ENCODE measurements at regions not wholly inside any gene's neighbourhood (a gene's known extent, or its start where the extent isn't known, plus 50 kb on each side); places are given as distances from the start of the nearest gene placed in this dataset.
"Not testable (repeated sequence)": the region's sequence is repeated elsewhere in the genome, so short reads cannot be mapped to it uniquely, and the experiment has no call there.

DNA sequence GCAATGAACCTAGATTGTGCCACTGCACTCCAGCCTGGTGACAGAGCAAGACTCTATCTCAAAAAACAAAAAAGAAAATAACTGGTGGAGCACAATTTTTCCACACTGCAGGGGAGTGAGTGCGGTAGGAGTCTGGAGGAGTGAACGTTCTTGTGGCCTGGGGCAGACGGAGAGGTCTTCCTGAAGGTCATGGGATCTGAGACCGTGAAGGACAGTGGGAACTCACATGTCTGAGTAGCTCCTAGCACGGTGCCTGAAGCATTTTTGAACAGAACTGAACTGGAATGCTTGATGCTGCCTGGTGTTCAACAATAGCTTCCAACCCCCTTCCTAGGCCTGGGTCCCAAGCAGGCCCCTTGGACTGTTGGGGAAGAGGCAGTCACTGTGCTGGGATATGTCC lies 84.3 kb upstream of the PODXL start:
- intact Hi-C loops (cut with DNase I), result no loop called here

GRCh38 chr7:131638641-131639430 lies 82.4 kb upstream of the PODXL start:
- DNase-seq (ENCODE audit: extremely low spot score in 2 of 2), result no peak
- H3K4me3 ChIP-seq, result no peak overlapping the region
- no peaks in the 10 kb centered on the region for H3K9me3 ChIP-seq
- intact Hi-C loops (cut with DNase I), result no loop called here
- H3K4me1 ChIP-seq, result no peaks in the 10 kb centered on the region
- TF ChIP-seq, protein P1, sequence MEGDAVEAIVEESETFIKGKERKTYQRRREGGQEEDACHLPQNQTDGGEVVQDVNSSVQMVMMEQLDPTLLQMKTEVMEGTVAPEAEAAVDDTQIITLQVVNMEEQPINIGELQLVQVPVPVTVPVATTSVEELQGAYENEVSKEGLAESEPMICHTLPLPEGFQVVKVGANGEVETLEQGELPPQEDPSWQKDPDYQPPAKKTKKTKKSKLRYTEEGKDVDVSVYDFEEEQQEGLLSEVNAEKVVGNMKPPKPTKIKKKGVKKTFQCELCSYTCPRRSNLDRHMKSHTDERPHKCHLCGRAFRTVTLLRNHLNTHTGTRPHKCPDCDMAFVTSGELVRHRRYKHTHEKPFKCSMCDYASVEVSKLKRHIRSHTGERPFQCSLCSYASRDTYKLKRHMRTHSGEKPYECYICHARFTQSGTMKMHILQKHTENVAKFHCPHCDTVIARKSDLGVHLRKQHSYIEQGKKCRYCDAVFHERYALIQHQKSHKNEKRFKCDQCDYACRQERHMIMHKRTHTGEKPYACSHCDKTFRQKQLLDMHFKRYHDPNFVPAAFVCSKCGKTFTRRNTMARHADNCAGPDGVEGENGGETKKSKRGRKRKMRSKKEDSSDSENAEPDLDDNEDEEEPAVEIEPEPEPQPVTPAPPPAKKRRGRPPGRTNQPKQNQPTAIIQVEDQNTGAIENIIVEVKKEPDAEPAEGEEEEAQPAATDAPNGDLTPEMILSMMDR (IDR thresholded peaks at IDR 0.05), result no peak
- TF ChIP-seq POLR2A (IDR thresholded peaks at IDR 0.05) (no peak), POLR2AphosphoS5 (IDR thresholded peaks at IDR 0.05; ENCODE audit: insufficient read depth in 1 of 2, low read depth in 1 of 2) (no peak)
- no peak overlapping the region for H3K27ac ChIP-seq
- H3K27me3 ChIP-seq, result no peaks in the 10 kb centered on the region
- H3K36me3 ChIP-seq, result no peaks in the 10 kb centered on the region

More for the DNA sequence above, 84.3 kb upstream of the PODXL start:
- no peak overlapping the region for H3K27ac ChIP-seq
- no peaks in the 10 kb centered on the region for H3K27me3 ChIP-seq
- TF ChIP-seq POLR2AphosphoS5 (IDR thresholded peaks at IDR 0.05; ENCODE audit: insufficient read depth in 1 of 2, low read depth in 1 of 2) (no peak), POLR2A (IDR thresholded peaks at IDR 0.05) (no peak)
- TF ChIP-seq, protein P1 (IDR thresholded peaks at IDR 0.05), result no peak
- no peak for DNase-seq (ENCODE audit: extremely low spot score in 2 of 2)
- H3K9me3 ChIP-seq, result no peaks in the 10 kb centered on the region
- H3K4me3 ChIP-seq, result no peak overlapping the region
- no peaks in the 10 kb centered on the region for H3K36me3 ChIP-seq
- H3K4me1 ChIP-seq, result no peaks in the 10 kb centered on the region

- Histone ChIP-seq H3K27ac (no peak overlapping the region), H3K9me3 (no peaks in the 10 kb centered on the region), H3K27me3 (no peaks in the 10 kb centered on the region), H3K4me1 (no peaks in the 10 kb centered on the region), H3K4me3 (no peak overlapping the region), H3K36me3 (no peaks in the 10 kb centered on the region)
- TF ChIP-seq, protein P1 (IDR thresholded peaks at IDR 0.05), result no peak
- no peak for TF ChIP-seq POLR2A (IDR thresholded peaks at IDR 0.05)
- no peak for TF ChIP-seq POLR2AphosphoS5 (IDR thresholded peaks at IDR 0.05; ENCODE audit: insufficient read depth in 1 of 2, low read depth in 1 of 2)
- no peak for DNase-seq (ENCODE audit: extremely low spot score in 2 of 2)
- intact Hi-C loops (cut with DNase I), result no loop called here
These were observed 81.4 kb upstream of the PODXL start for GRCh38 chr7:131637859-131638258.

- no peak for DNase-seq (ENCODE audit: extremely low spot score in 2 of 2)
- Histone ChIP-seq H3K27me3 (no peaks in the 10 kb centered on the region), H3K9me3 (no peaks in the 10 kb centered on the region), H3K4me3 (no peak overlapping the region), H3K36me3 (no peaks in the 10 kb centered on the region), H3K4me1 (no peaks in the 10 kb centered on the region), H3K27ac (no peak overlapping the region)
- TF ChIP-seq, protein P1 (IDR thresholded peaks at IDR 0.05), result no peak
- no peak for TF ChIP-seq POLR2AphosphoS5 (IDR thresholded peaks at IDR 0.05; ENCODE audit: insufficient read depth in 1 of 2, low read depth in 1 of 2)
- TF ChIP-seq POLR2A (IDR thresholded peaks at IDR 0.05), result no peak
- intact Hi-C loops (cut with DNase I), result no loop called here
These were observed 79.7 kb upstream of the PODXL start for GRCh38 chr7:131636092-131636491.

- not testable (repeated sequence) for DNase-seq (ENCODE audit: extremely low spot score in 2 of 2); H3K27ac ChIP-seq
These were observed 77.8 kb upstream of the PODXL start for GRCh38 chr7:131634197-131634596.

More at GRCh38 chr7:131634197-131634596, 77.8 kb upstream of the PODXL start:
- H3K27me3 ChIP-seq; intact Hi-C loops (cut with DNase I); H3K9me3 ChIP-seq; H3K36me3 ChIP-seq; H3K4me1 ChIP-seq; H3K4me3 ChIP-seq: not testable (repeated sequence)

Data from vagina (tissue), 2 donors.